ENCODE measurements at regions not wholly inside any gene's neighbourhood (a gene's known extent, or its start where the extent isn't known, plus 50 kb on each side); places are given as distances from the start of the nearest gene placed in this dataset.

DNA sequence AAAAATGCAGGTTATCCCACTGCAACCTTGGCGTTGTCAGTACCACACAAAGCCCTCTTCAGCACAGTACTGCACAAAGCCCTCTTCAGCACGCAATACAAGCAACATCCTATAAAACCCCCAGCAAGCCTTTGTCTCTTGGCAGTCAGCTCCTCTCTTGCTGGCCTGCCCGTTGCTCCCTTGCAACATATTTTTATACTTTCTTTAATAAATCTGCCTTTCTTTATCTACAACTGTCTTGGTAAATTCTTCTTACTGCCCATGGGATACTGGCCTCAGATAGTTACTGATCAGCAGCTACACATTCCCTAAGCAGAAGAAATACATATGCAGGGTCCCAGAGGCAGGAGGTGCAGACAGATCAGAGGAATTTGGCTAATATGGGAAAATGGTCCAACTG lies 70.5 kb upstream of the MAP3K4 start:
- TF ChIP-seq CTCF (IDR thresholded peaks at IDR 0.05) (no peak), POLR2A (IDR thresholded peaks at IDR 0.05) (no peak), POLR2AphosphoS5 (IDR thresholded peaks at IDR 0.05; ENCODE audit: insufficient read depth in 1 of 2, low read depth in 1 of 2) (no peak)
